Brain microvascular endothelial cell (primary cell): ENCODE measurements at regions not wholly inside any gene's neighbourhood (a gene's known extent, or its start where the extent isn't known, plus 50 kb on each side); places are given as distances from the start of the nearest gene placed in this dataset.

Experiments
- DNase-seq: peaks from one replicate; pipeline ENCODE4 v3.0.0-alpha.2; 2020
- H3K27ac ChIP-seq: fragments of 250-450 bp; sonication (Bioruptor Pico); 2 replicates; pipeline ENCODE4 v1.5.1; 2020; ENCODE audit warnings: mild to moderate bottlenecking, moderate library complexity
- H3K27me3 ChIP-seq: fragments of 250-450 bp; sonication (Bioruptor Pico); replicated peaks from 2 replicates; pipeline ENCODE4 v1.5.1; 2020; ENCODE audit warnings: mild to moderate bottlenecking
- H3K36me3 ChIP-seq: fragments of 250-450 bp; sonication (Bioruptor Pico); replicated peaks from 2 replicates; pipeline ENCODE4 v1.5.1; 2020; ENCODE audit warnings: mild to moderate bottlenecking
- H3K4me3 ChIP-seq: 2 replicates; pipeline ENCODE4 v1.5.1; 2011; ENCODE audit warnings: low read depth, mild to moderate bottlenecking, control low read depth, low read length, moderate library complexity
- in situ Hi-C: cut with HindIII; loops from 2 replicates; pipeline ENCODE4 v1.10.0; 2017; ENCODE audit warnings: low sequenced_read_pairs, low pct_ligation_motif_present
- TF ChIP-seq, protein P1 (sequence below): IDR thresholded peaks from 2 replicates; pipeline ENCODE4 v1.5.1; 2011; ENCODE audit warnings: low read depth, mild to moderate bottlenecking, moderate library complexity, low read length, control low read depth, inconsistent platforms; ENCODE audit errors: missing control alignments

GRCh38 chr12:89833337-89834252 lies 125.0 kb upstream of the ATP2B1 start:
- no peaks in the 10 kb centered on the region for H3K36me3 ChIP-seq
- TF ChIP-seq, protein P1, sequence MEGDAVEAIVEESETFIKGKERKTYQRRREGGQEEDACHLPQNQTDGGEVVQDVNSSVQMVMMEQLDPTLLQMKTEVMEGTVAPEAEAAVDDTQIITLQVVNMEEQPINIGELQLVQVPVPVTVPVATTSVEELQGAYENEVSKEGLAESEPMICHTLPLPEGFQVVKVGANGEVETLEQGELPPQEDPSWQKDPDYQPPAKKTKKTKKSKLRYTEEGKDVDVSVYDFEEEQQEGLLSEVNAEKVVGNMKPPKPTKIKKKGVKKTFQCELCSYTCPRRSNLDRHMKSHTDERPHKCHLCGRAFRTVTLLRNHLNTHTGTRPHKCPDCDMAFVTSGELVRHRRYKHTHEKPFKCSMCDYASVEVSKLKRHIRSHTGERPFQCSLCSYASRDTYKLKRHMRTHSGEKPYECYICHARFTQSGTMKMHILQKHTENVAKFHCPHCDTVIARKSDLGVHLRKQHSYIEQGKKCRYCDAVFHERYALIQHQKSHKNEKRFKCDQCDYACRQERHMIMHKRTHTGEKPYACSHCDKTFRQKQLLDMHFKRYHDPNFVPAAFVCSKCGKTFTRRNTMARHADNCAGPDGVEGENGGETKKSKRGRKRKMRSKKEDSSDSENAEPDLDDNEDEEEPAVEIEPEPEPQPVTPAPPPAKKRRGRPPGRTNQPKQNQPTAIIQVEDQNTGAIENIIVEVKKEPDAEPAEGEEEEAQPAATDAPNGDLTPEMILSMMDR, result no peak
- no peak overlapping the region for H3K4me3 ChIP-seq
- no peak for DNase-seq
- in situ Hi-C loops, result no loop called here
- H3K27ac ChIP-seq, result no peak overlapping the region
- H3K27me3 ChIP-seq, result no peaks in the 10 kb centered on the region

DNA sequence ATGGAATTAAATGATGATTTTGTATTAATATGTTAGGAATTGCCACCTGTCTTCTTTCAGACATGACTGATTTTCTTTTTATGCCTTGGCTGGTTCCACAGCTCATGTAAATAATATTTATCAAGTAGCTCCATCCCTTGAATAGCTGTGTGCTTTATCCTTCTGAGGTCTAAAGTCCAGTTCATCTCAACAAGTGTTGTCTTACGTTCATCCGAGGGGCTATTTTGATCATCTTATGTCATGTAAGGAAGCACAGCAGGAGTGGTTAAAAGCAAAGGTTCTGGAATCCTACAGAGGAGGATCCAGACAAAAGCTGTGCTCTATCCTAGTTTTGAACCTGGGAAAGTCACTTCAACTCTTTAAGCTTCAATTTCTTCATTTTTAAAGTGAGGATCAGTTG lies 123.7 kb upstream of the ATP2B1 start:
- Histone ChIP-seq H3K27ac (no peak overlapping the region), H3K4me3 (no peak overlapping the region), H3K36me3 (no peaks in the 10 kb centered on the region), H3K27me3 (no peaks in the 10 kb centered on the region)
- TF ChIP-seq, protein P1, result no peak
- no peak for DNase-seq
- in situ Hi-C loops, result no loop called here

DNA sequence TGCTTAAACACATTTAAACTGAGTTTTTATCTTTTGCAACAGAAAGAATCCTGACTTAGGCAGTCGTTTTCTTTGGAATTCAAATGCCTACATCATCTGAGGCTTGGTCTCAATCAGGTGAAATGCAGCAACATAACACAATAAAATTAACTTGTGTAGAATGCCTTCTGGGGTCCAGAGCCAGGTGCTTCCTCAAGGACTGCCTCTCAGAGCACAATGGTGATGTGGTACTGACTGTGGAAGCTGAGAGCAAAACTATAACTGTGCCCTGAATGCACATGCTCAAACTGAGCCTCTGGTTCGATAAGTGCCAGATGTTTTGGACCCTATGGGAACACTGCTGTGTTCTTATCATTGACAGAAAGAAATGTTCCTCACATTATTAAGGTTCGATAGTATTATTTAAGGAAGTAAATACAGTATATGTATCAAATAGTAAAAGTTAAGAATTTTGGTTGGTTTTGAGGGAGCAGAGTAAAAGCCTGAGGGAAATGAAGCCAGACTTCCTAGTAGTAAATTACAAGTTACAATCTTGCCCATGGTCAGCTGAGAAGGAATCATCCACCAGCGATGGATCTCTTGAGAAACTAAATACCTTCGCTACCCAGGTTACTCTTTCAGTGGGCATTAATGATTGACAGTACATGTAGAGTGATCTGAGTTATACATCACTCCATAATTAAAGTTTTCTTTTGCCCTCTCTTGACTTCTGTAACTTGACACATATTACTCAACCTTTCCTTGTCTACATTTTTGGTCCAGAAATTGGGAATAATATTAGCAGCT lies 122.9 kb upstream of the ATP2B1 start:
- DNase-seq, result no peak
- TF ChIP-seq, protein P1, result no peak
- H3K4me3 ChIP-seq, result no peak overlapping the region
- no peak overlapping the region for H3K27ac ChIP-seq
- H3K27me3 ChIP-seq, result no peaks in the 10 kb centered on the region
- no peaks in the 10 kb centered on the region for H3K36me3 ChIP-seq
- in situ Hi-C loops, result no loop called here

DNA sequence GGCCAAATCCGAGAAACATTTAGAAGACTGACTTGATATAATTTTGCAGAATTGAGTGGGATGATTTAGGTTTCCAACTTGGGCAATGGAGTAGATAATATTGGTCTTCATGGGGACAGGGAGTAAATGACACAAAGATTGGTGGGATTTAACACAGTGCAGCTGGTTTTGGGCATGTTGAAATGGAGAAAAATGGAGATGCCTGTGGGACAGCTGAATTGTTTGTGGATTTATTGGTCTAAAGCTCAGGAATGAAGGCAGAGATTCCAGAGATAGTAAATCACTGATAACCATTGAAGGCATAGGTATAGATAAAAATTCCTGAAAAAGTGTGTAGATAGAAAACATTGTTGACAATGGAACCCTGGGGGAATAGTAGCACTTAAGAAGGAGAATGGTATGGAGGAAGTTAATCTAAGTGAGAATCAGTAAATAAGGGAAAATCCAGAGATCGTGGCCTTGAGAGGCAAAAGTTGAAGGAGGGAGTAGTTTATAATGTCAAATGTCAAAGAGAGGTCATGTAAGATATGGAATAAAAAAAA lies 120.9 kb upstream of the ATP2B1 start:
- Histone ChIP-seq H3K4me3 (no peak overlapping the region), H3K27ac (no peak overlapping the region), H3K36me3 (no peaks in the 10 kb centered on the region), H3K27me3 (no peaks in the 10 kb centered on the region)
- DNase-seq, result no peak
- TF ChIP-seq, protein P1, result no peak
- in situ Hi-C loops, result no loop called here

GRCh38 chr12:89828575-89828974 lies 119.9 kb upstream of the ATP2B1 start:
- in situ Hi-C loops, result no loop called here
- DNase-seq, result no peak

More at GRCh38 chr12:89828575-89828974, 119.9 kb upstream of the ATP2B1 start:
- Histone ChIP-seq H3K27me3 (no peaks in the 10 kb centered on the region), H3K4me3 (no peak overlapping the region), H3K36me3 (no peaks in the 10 kb centered on the region), H3K27ac (no peak overlapping the region)
- TF ChIP-seq, protein P1, result no peak
